GM12865 (cell line): ENCODE measurements at regions not wholly inside any gene's neighbourhood (a gene's known extent, or its start where the extent isn't known, plus 50 kb on each side); places are given as distances from the start of the nearest gene placed in this dataset.

Experiments used
- DNase-seq: peaks from one replicate; pipeline ENCODE4 v3.0.0; 2010; ENCODE audit warnings: low read depth
- H3K4me3 ChIP-seq: 2 replicates; pipeline ENCODE4 v1.5.1; 2011; ENCODE audit warnings: mild to moderate bottlenecking, low read depth, low read length, control low read depth
- TF ChIP-seq, protein P1 (sequence below): IDR thresholded peaks from 2 replicates; pipeline ENCODE4 v1.5.1; 2011; ENCODE audit warnings: low read length, control low read depth, low read depth, inconsistent platforms; ENCODE audit not compliant: insufficient read depth; ENCODE audit errors: missing control alignments

DNA sequence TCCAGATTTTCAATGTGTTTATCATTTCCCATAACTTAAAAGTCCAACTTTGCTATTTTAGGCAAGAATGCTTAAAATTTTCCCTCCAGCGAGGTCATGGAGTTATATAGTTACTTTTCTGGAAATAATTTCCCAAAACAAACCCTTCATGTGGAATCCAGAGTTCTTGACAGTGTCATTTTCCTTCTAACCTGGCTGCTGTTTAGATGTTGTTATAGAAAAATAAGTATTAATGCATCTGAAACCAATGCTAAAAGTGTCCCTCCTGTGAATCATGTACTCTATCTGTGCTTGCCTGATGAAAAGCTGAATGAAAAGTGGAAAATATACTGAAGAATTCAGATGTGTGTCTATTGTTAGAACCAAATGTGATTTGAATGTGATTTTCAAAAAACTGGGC lies 245.3 kb upstream of the HSF2 start:
- H3K4me3 ChIP-seq = no peak overlapping the region
- TF ChIP-seq, protein P1, sequence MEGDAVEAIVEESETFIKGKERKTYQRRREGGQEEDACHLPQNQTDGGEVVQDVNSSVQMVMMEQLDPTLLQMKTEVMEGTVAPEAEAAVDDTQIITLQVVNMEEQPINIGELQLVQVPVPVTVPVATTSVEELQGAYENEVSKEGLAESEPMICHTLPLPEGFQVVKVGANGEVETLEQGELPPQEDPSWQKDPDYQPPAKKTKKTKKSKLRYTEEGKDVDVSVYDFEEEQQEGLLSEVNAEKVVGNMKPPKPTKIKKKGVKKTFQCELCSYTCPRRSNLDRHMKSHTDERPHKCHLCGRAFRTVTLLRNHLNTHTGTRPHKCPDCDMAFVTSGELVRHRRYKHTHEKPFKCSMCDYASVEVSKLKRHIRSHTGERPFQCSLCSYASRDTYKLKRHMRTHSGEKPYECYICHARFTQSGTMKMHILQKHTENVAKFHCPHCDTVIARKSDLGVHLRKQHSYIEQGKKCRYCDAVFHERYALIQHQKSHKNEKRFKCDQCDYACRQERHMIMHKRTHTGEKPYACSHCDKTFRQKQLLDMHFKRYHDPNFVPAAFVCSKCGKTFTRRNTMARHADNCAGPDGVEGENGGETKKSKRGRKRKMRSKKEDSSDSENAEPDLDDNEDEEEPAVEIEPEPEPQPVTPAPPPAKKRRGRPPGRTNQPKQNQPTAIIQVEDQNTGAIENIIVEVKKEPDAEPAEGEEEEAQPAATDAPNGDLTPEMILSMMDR = no peak
- no peak for DNase-seq

DNA sequence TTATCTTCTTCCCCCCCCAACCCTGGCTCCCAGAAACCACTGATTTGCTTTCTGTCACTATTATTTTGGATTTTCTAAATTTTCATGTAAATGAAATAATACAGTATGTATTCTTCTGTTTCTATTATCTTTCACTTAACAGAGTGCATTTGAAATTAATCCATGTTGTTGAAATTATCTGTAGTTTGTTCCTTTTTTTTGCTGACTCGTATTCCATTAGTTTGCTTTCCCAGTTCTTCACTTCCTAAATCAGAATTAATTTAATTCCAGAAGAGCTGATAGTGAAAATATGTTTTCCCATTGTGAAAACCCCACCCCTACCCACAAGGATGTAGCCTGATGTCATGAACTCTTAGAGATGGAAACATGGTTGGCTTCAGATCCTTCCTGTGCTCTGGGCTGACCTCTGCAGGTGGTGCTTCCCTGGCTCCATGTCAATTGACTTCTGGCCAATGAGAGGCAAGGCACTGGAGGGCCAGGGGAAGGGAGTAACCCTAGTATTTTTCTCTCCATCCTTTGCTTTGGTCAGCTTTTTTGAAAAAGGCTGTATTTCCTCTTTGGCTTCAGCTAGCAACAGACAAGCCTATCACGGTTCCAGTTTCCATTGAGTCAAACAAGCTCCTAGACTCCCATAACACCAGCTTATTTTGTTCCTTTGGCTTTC lies 244.4 kb upstream of the HSF2 start:
- TF ChIP-seq, protein P1 = no peak
- no peak for DNase-seq
- H3K4me3 ChIP-seq = no peak overlapping the region

DNA sequence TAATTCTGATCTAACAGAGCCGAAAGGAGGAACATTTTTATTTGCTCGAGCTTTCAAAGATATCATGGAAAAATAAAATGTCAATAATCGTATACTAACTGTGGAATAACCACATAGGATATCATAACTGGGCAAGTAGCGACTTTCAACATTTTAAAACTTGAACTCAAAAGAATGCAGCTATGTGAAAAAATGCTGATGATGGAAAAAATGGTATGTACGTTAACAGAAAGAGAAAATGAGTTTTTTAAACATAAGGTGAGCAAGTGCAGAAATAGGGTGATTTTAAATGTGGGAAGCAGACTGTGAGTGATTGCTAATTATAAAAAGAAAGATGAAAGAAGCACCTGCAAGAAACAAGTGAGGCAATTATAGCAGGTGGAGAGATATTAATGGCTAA lies 238.3 kb upstream of the HSF2 start:
- no peak overlapping the region for H3K4me3 ChIP-seq
- no peak for DNase-seq
- TF ChIP-seq, protein P1 = no peak

DNA sequence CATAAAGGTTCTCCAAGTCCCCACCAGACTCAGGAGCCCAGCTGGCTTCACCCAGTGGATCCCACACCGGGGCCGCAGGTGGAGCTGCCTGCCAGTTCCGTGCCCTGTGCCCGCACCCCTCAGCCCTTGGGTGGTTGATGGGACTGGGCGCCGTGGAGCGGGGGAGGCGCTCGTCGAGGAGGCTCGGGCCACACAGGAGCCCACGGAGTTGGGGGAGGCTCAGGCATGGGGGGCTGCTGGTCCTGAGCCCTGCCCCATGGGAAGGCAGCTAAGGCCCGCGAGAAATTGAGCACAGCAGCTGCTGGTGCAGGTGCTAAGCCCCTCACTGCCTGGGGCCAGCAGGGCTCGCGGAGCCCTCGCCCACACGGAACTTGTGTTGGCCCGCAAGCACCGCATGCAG lies 234.4 kb upstream of the HSF2 start:
- no peak overlapping the region for H3K4me3 ChIP-seq
- no peak for DNase-seq
- TF ChIP-seq, protein P1 = no peak

DNA sequence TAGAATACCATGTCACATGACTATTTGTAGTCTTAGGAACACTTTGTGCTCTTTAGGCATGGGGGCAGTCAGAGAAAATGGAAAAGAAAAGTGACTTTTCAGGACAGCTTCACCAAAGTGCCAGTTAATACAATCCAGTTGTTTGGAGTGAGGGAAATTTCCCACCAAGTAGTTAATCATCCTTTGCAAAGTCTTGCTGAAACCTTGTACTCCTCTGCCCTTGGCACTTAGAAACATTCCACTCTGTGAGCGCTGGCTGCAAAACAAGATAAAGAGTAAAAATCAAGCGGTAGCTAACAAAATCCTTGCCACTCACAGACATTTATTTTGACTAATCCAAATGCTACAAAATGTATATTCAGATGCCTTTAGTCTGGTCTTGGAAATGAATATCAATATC lies 229.2 kb upstream of the HSF2 start:
- H3K4me3 ChIP-seq = no peak overlapping the region
- TF ChIP-seq, protein P1 = no peak
- no peak for DNase-seq

DNA sequence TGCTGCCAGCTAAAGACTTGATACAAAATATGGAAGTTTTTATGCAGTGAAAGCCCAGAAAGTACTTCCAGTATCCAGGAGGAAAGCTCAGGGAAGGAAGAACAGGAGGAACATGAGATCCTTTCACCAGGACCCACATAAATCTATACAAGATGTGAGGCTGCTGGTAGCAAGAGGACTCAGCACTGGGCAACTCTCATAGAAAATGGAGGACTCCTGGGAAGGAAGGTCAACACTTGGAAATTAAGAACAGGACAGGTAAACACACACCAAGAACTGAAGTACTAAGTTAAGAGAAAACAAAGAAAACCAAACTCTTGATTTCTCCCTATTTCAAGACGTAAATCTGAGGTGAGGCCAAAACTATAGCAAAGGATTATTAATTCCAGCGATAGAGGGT lies 220.5 kb upstream of the HSF2 start:
- TF ChIP-seq, protein P1 = no peak
- no peak overlapping the region for H3K4me3 ChIP-seq
- DNase-seq = no peak

DNA sequence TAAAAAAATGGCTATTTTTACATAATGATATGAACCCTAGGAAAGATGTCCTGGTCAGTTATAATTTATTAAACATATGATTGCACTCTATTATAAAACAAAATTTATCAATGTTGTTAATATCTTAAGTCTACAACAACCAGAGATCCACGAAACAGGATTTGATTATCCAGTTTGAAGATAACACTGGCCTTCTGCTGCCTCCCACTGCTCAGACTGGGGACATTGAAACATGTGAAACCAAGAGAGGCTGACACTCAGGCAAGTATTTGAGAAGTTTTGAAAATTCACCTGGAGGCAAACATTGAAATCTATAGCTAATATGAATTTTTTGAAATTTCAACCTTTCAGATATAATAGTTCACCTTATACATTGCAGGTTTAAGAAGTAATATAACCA lies 219.3 kb upstream of the HSF2 start:
- no peak overlapping the region for H3K4me3 ChIP-seq
- DNase-seq = no peak
- TF ChIP-seq, protein P1 = no peak
